ENCODE measurements at regions not wholly inside any gene's neighbourhood (a gene's known extent, or its start where the extent isn't known, plus 50 kb on each side); places are given as distances from the start of the nearest gene placed in this dataset.
A peak's percentile ranks its signal among the peaks of the same experiment; 100 is the strongest.

DNA sequence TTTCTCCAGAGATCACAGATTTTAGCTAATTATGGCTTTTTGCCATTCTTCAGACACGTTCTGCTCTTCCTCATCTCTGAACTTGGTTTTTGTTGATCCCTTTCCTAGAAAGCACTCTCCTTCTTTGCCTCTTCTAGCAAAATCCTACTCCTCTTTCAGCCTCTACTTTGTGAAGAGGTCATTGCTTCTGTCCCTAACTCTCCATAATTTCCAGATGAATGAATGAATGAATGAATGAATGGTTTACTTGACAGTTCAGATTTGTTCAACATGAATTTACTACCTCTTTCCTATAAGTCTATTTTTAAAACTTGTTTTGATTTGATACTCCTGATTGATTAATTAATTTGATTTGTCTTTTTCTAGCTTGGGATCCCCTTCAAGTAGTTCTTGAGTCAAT lies 94.0 kb upstream of the IFNGR1 start:
- TF ChIP-seq, protein P1, sequence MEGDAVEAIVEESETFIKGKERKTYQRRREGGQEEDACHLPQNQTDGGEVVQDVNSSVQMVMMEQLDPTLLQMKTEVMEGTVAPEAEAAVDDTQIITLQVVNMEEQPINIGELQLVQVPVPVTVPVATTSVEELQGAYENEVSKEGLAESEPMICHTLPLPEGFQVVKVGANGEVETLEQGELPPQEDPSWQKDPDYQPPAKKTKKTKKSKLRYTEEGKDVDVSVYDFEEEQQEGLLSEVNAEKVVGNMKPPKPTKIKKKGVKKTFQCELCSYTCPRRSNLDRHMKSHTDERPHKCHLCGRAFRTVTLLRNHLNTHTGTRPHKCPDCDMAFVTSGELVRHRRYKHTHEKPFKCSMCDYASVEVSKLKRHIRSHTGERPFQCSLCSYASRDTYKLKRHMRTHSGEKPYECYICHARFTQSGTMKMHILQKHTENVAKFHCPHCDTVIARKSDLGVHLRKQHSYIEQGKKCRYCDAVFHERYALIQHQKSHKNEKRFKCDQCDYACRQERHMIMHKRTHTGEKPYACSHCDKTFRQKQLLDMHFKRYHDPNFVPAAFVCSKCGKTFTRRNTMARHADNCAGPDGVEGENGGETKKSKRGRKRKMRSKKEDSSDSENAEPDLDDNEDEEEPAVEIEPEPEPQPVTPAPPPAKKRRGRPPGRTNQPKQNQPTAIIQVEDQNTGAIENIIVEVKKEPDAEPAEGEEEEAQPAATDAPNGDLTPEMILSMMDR (IDR thresholded peaks at IDR 0.05; ENCODE audit: low read depth, low read length, missing control alignments), result no peak
- Histone ChIP-seq H3K36me3 (replicated peaks) (no peaks in the 10 kb centered on the region), H3K27me3 (replicated peaks) (no peaks in the 10 kb centered on the region), H3K27ac (no peak overlapping the region), H3K4me3 (ENCODE audit: low read depth, low read length) (no peak overlapping the region)
- in situ Hi-C loops (cut with HindIII; ENCODE audit: low pct_ligation_motif_present, low sequenced_read_pairs), result no loop called here
- no peak for DNase-seq

DNA sequence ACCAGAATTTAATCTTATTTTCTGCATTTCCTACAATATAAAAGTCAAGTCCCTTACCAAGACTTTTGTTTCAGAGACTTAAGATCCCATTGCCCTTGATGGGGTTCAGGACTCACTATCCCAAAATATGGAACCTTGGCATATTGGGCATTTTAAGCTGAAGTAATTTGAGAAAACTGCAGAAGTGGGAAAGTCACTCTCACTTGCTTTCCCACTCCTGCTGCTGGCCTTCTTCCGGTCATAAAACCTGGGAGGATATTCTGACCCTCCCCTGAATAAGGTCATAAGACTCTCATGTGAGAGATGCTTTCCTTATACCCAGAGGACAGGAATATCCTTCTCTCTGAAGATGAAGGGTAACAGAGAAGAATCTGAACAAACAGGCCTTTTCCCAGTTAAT lies 92.8 kb upstream of the IFNGR1 start:
- no peak for DNase-seq
- H3K4me3 ChIP-seq (ENCODE audit: low read depth, low read length), result no peak overlapping the region
- TF ChIP-seq, protein P1 (IDR thresholded peaks at IDR 0.05; ENCODE audit: low read depth, low read length, missing control alignments), result no peak
- H3K27me3 ChIP-seq (replicated peaks), result no peaks in the 10 kb centered on the region
- no peaks in the 10 kb centered on the region for H3K36me3 ChIP-seq (replicated peaks)
- in situ Hi-C loops (cut with HindIII; ENCODE audit: low pct_ligation_motif_present, low sequenced_read_pairs), result no loop called here
- no peak overlapping the region for H3K27ac ChIP-seq

DNA sequence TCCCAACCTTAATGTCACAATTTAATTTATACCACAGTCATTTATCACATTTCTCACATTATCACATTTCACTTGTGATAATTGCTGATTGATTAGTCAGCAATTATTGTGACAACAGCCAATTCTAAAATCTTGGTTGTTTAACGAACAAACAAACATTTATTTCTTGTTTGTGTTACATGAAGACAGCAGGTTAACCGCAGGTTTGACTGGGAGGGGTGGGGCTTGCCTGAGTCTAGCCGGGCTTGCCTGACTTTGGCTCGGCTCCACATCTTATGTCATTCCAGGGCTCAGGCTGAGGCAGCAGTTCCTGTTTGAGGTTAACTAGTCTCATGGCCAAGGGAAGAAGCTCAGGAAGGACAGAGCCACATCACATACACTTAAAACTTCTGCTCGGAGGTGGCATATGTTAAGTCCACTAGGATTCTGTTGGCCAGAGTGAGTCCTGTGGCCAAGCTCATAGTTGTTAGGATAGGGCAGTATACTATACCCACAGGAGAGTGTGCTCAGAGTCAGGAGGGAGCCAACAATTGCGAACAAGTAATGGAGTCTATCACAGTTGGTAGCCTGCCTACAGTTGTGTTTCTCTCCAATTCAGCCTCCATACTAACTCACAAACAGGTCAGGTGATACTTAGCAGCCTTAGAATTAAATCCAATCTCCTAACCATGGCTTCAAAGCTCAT lies 90.0 kb upstream of the IFNGR1 start:
- Histone ChIP-seq H3K27ac (no peak overlapping the region), H3K36me3 (replicated peaks) (no peaks in the 10 kb centered on the region), H3K27me3 (replicated peaks) (no peaks in the 10 kb centered on the region), H3K4me3 (ENCODE audit: low read depth, low read length) (no peak overlapping the region)
- TF ChIP-seq, protein P1 (IDR thresholded peaks at IDR 0.05; ENCODE audit: low read depth, low read length, missing control alignments), result no peak
- in situ Hi-C loops (cut with HindIII; ENCODE audit: low pct_ligation_motif_present, low sequenced_read_pairs), result no loop called here
- DNase-seq, result peak; percentile 84

DNA sequence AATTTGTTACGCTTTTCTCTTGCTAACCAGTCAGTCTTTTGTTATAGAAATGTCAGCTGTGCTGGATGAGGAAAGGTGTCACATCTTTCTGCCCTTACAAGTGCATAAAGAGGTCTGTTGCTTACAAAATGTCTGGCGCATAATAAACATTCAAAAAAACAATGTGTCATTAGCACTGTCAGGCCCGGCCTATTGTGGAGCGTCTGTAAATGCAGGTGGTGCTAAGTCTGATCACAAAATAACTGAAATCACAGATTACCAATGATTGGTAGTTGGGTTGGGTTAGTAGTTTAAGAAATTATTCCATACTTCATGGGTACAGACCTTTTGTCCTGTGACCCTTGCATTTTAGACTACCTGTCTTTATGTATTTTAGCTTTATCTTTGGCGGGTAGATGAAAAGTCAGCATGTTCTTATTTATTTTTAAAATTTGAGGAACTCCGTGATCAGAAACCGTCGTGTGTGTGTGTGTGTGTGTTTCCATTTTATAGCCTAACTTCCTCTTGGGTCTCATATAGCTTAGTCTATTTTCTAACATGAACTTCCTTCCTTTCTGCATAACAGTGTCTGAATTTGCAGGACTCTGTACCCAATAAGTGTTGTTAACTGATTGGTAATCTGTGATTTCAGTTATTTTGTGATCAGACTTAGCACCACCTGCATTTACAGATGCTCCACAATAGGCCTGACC lies 88.1 kb upstream of the IFNGR1 start:
- TF ChIP-seq, protein P1 (IDR thresholded peaks at IDR 0.05; ENCODE audit: low read depth, low read length, missing control alignments), result no peak
- Histone ChIP-seq H3K27ac (no peak overlapping the region), H3K27me3 (replicated peaks) (no peaks in the 10 kb centered on the region), H3K4me3 (ENCODE audit: low read depth, low read length) (no peak overlapping the region), H3K36me3 (replicated peaks) (no peaks in the 10 kb centered on the region)
- in situ Hi-C loops (cut with HindIII; ENCODE audit: low pct_ligation_motif_present, low sequenced_read_pairs), result no loop called here
- no peak for DNase-seq

DNA sequence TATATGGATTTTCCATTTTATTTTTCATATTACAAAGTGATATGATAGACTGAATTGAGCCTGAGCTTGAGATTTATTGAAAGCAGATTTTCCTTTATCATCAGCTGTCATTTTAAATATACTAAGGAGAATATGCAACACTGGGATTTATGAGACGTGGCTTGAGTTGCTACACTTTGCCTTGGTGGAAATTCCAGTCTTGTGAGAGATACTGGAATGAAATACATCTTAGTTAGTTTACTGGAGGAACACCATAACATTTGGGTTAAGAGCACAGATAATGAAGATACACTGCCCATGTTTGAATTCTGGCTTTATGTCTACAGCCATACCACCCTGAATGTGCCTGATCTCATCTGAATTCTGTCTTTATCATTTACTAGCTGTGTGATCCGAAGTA lies 86.5 kb upstream of the IFNGR1 start:
- Histone ChIP-seq H3K36me3 (replicated peaks) (no peaks in the 10 kb centered on the region), H3K27ac (no peak overlapping the region), H3K27me3 (replicated peaks) (no peaks in the 10 kb centered on the region), H3K4me3 (ENCODE audit: low read depth, low read length) (no peak overlapping the region)
- DNase-seq, result no peak
- TF ChIP-seq, protein P1 (IDR thresholded peaks at IDR 0.05; ENCODE audit: low read depth, low read length, missing control alignments), result no peak
- in situ Hi-C loops (cut with HindIII; ENCODE audit: low pct_ligation_motif_present, low sequenced_read_pairs), result no loop called here

Data from brain microvascular endothelial cell (primary cell).